ENCODE measurements at regions not wholly inside any gene's neighbourhood (a gene's known extent, or its start where the extent isn't known, plus 50 kb on each side); places are given as distances from the start of the nearest gene placed in this dataset.

- H3K4me1 ChIP-seq = no peaks in the 10 kb centered on the region
- Mint-ChIP-seq H3K36me3 (ENCODE audit: insufficient read depth, unreplicated experiment) (no peaks in the 10 kb centered on the region), H3K27ac (ENCODE audit: unreplicated experiment) (no peak overlapping the region), H3K27me3 (ENCODE audit: insufficient read depth, unreplicated experiment) (peaks cover 5% of the 10 kb centered on the region), H3K4me3 (ENCODE audit: unreplicated experiment) (no peak overlapping the region), H3K9me3 (ENCODE audit: unreplicated experiment) (no peaks in the 10 kb centered on the region), H3K4me1 (ENCODE audit: low read depth, unreplicated experiment) (no peaks in the 10 kb centered on the region)
- H3K9me3 ChIP-seq = no peaks in the 10 kb centered on the region
- ChIA-PET POLR2A (no interaction called here), CTCF (no interaction called here)
- intact Hi-C loops (cut with micrococcal nuclease; ENCODE audit: unreplicated experiment) = no loop called here
- no peaks in the 10 kb centered on the region for H3K36me3 ChIP-seq (ENCODE audit: control insufficient read depth, insufficient read depth, low read length)
- no peaks in the 10 kb centered on the region for H3K27me3 ChIP-seq (replicated peaks; ENCODE audit: control insufficient read depth, insufficient read depth, low read length)
- H3K4me3 ChIP-seq (ENCODE audit: low read depth, low read length) = no peak overlapping the region
- TF ChIP-seq CTCF (IDR thresholded peaks at IDR 0.05; ENCODE audit: insufficient read depth in 1 of 2, low read depth in 1 of 2, low read length in 1 of 2, severe bottlenecking in 1 of 2, unreplicated experiment in 1 of 2) = no peak
- no peak for DNase-seq
- no TSS peak for BruUV-seq (replicated peaks)
Observed at GRCh38 chr1:199404976-199405375, 622.5 kb upstream of the NR5A2 start.

DNA sequence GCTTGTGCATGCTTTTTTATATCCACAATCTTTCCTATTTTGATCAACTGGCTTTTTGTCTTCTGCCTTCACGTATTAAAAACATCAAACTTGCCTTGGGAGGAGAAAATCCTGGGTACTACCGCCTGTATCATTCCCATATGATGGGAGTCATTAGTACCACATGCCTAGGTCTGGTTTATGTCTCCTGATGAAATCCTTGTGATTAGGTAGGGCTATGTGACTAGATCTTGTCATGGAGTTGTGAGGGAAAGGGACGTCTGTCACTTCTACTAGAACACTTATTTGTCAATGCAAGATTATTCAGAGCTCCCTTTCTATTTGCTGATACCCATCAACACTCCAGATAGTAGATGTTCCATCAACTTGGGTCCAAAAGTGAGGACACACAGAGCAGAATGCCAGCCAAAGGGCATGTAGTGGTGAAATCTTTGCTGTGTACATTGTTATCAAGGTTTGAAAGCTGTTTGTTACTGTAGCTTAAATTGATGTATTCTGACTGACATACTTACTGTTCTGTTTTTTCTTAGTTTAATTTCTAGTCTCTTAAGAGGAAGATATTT, 621.8 kb upstream of the NR5A2 start:
- H3K27me3 ChIP-seq (replicated peaks; ENCODE audit: control insufficient read depth, insufficient read depth, low read length) = no peaks in the 10 kb centered on the region
- Mint-ChIP-seq H3K27ac (ENCODE audit: unreplicated experiment) (no peak overlapping the region), H3K36me3 (ENCODE audit: insufficient read depth, unreplicated experiment) (no peaks in the 10 kb centered on the region), H3K27me3 (ENCODE audit: insufficient read depth, unreplicated experiment) (peaks cover 5% of the 10 kb centered on the region), H3K4me3 (ENCODE audit: unreplicated experiment) (no peak overlapping the region), H3K9me3 (ENCODE audit: unreplicated experiment) (no peaks in the 10 kb centered on the region), H3K4me1 (ENCODE audit: low read depth, unreplicated experiment) (no peaks in the 10 kb centered on the region)
- CTCF ChIA-PET = interaction anchor here (0.5 kb wide), 1 partner anchor 48 kb away, joined by 5 read pairs; no protein-coding TSS in a partner anchor
- H3K9me3 ChIP-seq = no peaks in the 10 kb centered on the region
- H3K36me3 ChIP-seq (ENCODE audit: control insufficient read depth, insufficient read depth, low read length) = no peaks in the 10 kb centered on the region
- no peaks in the 10 kb centered on the region for H3K4me1 ChIP-seq
- TF ChIP-seq CTCF (IDR thresholded peaks at IDR 0.05; ENCODE audit: insufficient read depth in 1 of 2, low read depth in 1 of 2, low read length in 1 of 2, severe bottlenecking in 1 of 2, unreplicated experiment in 1 of 2) = no peak
- no TSS peak for BruUV-seq (replicated peaks)
- DNase-seq = no peak
- intact Hi-C loops (cut with micrococcal nuclease; ENCODE audit: unreplicated experiment) = no loop called here
- POLR2A ChIA-PET = no interaction called here
- no peak overlapping the region for H3K4me3 ChIP-seq (ENCODE audit: low read depth, low read length)

- CTCF ChIA-PET = no interaction called here
- Mint-ChIP-seq H3K4me3 (ENCODE audit: unreplicated experiment) (no peak overlapping the region), H3K4me1 (ENCODE audit: low read depth, unreplicated experiment) (no peaks in the 10 kb centered on the region), H3K27me3 (ENCODE audit: insufficient read depth, unreplicated experiment) (peaks cover 5% of the 10 kb centered on the region), H3K9me3 (ENCODE audit: unreplicated experiment) (no peaks in the 10 kb centered on the region), H3K27ac (ENCODE audit: unreplicated experiment) (no peak overlapping the region), H3K36me3 (ENCODE audit: insufficient read depth, unreplicated experiment) (no peaks in the 10 kb centered on the region)
- Histone ChIP-seq H3K36me3 (ENCODE audit: control insufficient read depth, insufficient read depth, low read length) (no peaks in the 10 kb centered on the region), H3K9me3 (no peaks in the 10 kb centered on the region), H3K4me1 (no peaks in the 10 kb centered on the region), H3K4me3 (ENCODE audit: low read depth, low read length) (no peak overlapping the region), H3K27me3 (replicated peaks; ENCODE audit: control insufficient read depth, insufficient read depth, low read length) (no peaks in the 10 kb centered on the region)
- intact Hi-C loops (cut with micrococcal nuclease; ENCODE audit: unreplicated experiment) = no loop called here
- no peak for TF ChIP-seq CTCF (IDR thresholded peaks at IDR 0.05; ENCODE audit: insufficient read depth in 1 of 2, low read depth in 1 of 2, low read length in 1 of 2, severe bottlenecking in 1 of 2, unreplicated experiment in 1 of 2)
- no peak for DNase-seq
- POLR2A ChIA-PET = no interaction called here
- no TSS peak for BruUV-seq (replicated peaks)
Observed at GRCh38 chr1:199410462-199410861, 617.0 kb upstream of the NR5A2 start.

Data from Caco-2 (cell line).